ENCODE measurements at regions not wholly inside any gene's neighbourhood (a gene's known extent, or its start where the extent isn't known, plus 50 kb on each side); places are given as distances from the start of the nearest gene placed in this dataset.

DNA sequence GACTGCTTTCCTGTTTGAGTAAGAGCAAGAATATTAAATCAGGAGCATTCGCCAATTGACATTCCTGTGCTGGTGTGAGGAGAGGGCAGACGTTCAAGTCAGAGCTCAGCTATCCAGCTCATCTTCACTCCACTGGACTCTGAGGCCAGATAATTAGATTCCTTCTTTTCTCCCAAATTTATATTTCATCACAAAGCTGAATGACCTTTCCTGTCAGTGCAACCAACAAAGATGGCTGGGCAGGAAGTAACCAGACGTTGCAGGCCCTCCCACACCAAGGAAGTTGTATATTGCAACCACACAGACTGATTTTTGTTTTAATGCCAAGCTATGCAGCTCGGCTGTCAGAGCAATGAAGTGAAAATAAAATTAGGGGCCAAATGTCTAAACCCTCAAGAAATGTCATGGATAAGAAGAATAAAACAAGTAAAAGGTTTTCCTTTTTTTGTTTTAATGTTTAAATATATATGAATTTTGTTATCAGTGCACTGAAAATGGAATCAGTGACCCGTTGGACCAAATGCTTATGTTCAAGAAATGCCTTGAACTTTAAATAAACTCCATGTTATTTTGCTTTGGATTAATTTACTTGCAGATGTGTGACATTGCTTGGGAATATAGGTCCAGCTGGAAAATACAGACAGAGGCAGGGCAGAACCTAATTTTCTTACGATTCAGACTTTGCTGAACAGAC lies 578.9 kb upstream of the FAT1 start:
- no peaks in the 10 kb centered on the region for H3K36me3 ChIP-seq (ENCODE audit: insufficient read depth, low read depth, low read length)
- no peaks in the 10 kb centered on the region for H3K4me1 ChIP-seq (ENCODE audit: insufficient read depth, low read length)
- no peak overlapping the region for H3K27ac ChIP-seq (ENCODE audit: low read length)
- H3K27me3 ChIP-seq (ENCODE audit: insufficient read depth, low read length) = no peaks in the 10 kb centered on the region
- no peaks in the 10 kb centered on the region; the same call in 1 of the 2 replicates for H3K9me3 ChIP-seq (ENCODE audit: insufficient read depth, low read depth, low read length)
- H3K9ac ChIP-seq (ENCODE audit: low read depth, low read length) = no peak overlapping the region
- H3K4me3 ChIP-seq (ENCODE audit: low read length) = no peak overlapping the region

DNA sequence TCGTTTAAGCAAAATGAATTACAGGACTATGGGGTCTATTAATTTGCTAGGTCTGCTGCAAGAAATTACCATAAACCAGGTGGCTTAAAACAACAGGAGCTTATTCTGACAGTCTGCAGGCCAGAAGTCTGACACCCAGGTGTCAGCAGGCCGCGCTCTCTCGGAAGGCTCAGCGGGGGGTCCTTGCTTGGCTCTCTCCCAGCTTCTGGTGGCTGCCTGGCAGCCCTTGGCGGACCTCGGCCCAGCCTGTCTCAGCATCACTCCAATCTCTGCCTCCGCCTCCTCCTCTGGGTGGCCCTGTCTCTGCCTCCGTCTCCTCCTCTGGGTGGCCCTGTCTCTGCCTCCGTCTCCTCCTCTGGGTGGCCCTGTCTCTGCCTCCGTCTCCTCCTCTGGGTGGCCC lies 580.5 kb upstream of the FAT1 start:
- Histone ChIP-seq H3K4me1 (ENCODE audit: insufficient read depth, low read length) (no peaks in the 10 kb centered on the region), H3K9ac (ENCODE audit: low read depth, low read length) (no peak overlapping the region), H3K9me3 (ENCODE audit: insufficient read depth, low read depth, low read length) (no peaks in the 10 kb centered on the region), H3K27ac (ENCODE audit: low read length) (no peak overlapping the region), H3K27me3 (ENCODE audit: insufficient read depth, low read length) (no peaks in the 10 kb centered on the region), H3K4me3 (ENCODE audit: low read length) (no peak overlapping the region), H3K36me3 (ENCODE audit: insufficient read depth, low read depth, low read length) (no peaks in the 10 kb centered on the region)

DNA sequence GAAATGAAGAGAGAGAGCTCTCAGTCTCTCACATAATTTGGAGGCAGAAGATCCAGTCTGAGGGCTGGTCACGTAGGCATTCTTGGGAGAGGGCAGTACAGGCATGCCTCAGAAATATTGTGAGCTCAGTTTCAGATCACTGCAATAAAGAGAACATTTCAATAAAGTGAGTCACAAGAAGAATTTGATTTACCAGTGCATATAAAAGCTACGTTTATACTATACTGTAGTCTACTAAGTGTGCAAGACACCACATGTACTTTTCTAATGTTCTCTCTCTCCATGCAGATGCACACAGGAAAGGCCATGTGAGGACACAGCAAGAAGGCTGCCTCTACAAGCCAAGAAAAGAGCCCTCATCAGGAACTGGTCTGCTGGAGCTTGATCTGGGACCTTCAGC lies 583.5 kb upstream of the FAT1 start:
- no peaks in the 10 kb centered on the region for H3K36me3 ChIP-seq (ENCODE audit: insufficient read depth, low read depth, low read length)
- H3K4me3 ChIP-seq (ENCODE audit: low read length) = no peak overlapping the region
- no peaks in the 10 kb centered on the region for H3K9me3 ChIP-seq (ENCODE audit: insufficient read depth, low read depth, low read length)
- no peak overlapping the region for H3K27ac ChIP-seq (ENCODE audit: low read length)
- no peaks in the 10 kb centered on the region for H3K27me3 ChIP-seq (ENCODE audit: insufficient read depth, low read length)
- no peaks in the 10 kb centered on the region for H3K4me1 ChIP-seq (ENCODE audit: insufficient read depth, low read length)
- no peak overlapping the region for H3K9ac ChIP-seq (ENCODE audit: low read depth, low read length)

DNA sequence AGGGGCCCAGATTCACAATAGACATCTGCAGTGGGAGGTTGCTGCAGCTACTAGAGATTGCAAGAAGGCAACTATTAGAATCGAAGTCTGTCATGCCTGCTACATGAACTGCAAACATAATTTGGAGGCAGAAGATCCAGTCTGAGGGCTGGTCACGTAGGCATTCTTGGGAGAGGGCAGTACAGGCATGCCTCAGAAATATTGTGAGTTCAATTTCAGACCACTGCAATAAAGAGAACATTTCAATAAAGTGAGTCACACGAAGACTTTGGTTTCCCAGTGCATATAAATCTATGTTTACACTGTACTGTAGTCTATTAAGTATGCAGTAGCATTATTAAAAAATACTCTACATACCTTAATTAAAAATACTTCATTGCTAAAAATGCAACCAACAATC lies 585.8 kb upstream of the FAT1 start:
- no peaks in the 10 kb centered on the region for H3K9me3 ChIP-seq (ENCODE audit: insufficient read depth, low read depth, low read length)
- H3K4me1 ChIP-seq (ENCODE audit: insufficient read depth, low read length) = no peaks in the 10 kb centered on the region
- no peak overlapping the region for H3K4me3 ChIP-seq (ENCODE audit: low read length)
- H3K27me3 ChIP-seq (ENCODE audit: insufficient read depth, low read length) = no peaks in the 10 kb centered on the region
- H3K9ac ChIP-seq (ENCODE audit: low read depth, low read length) = no peak overlapping the region
- H3K27ac ChIP-seq (ENCODE audit: low read length) = no peak overlapping the region
- no peaks in the 10 kb centered on the region for H3K36me3 ChIP-seq (ENCODE audit: insufficient read depth, low read depth, low read length)

DNA sequence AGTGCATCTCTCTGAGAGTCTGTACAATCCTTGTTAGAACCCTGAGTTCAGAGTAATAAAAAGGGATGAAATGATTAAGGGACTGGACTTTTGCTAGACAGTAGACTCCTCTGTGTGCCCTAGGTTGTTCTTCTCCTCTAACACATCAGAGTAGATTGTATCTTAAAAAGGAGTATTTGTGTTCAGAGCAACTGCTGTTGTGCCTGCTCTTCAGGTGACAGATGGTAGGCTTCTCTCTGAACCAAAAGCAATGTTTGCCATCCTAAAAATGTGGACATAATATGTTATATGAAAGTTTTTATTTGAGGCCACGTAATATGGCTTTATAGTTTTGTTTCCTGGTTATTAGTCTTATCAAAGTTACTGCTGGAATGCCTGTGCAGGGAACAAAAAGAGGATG lies 588.6 kb upstream of the FAT1 start:
- H3K36me3 ChIP-seq (ENCODE audit: insufficient read depth, low read depth, low read length) = no peaks in the 10 kb centered on the region
- H3K9me3 ChIP-seq (ENCODE audit: insufficient read depth, low read depth, low read length) = no peaks in the 10 kb centered on the region
- no peak overlapping the region for H3K27ac ChIP-seq (ENCODE audit: low read length)
- H3K4me3 ChIP-seq (ENCODE audit: low read length) = no peak overlapping the region
- H3K27me3 ChIP-seq (ENCODE audit: insufficient read depth, low read length) = no peaks in the 10 kb centered on the region
- no peak overlapping the region for H3K9ac ChIP-seq (ENCODE audit: low read depth, low read length)
- H3K4me1 ChIP-seq (ENCODE audit: insufficient read depth, low read length) = no peaks in the 10 kb centered on the region

DNA sequence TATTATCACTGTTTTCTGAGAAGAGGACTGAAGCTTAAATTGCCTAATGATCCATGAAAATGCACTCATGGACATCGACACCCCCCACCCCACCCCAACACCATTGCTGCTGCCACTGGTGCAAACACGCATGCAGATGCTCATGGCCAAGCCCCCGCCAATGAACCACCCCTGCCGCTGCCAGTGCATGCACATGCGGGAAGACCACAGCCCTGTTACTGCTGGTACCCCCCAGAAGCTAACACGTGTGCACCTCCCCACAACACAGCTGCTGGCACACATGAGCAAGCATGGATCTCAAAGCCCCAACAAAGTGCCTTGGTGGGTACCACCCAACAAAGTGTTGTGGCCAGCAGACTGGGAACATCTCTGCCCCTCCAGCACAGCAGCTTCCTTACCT lies 594.1 kb upstream of the FAT1 start:
- Histone ChIP-seq H3K27ac (ENCODE audit: low read length) (no peak overlapping the region), H3K9ac (ENCODE audit: low read depth, low read length) (no peak overlapping the region), H3K9me3 (ENCODE audit: insufficient read depth, low read depth, low read length) (no peaks in the 10 kb centered on the region), H3K4me3 (ENCODE audit: low read length) (no peak overlapping the region), H3K4me1 (ENCODE audit: insufficient read depth, low read length) (no peaks in the 10 kb centered on the region), H3K36me3 (ENCODE audit: insufficient read depth, low read depth, low read length) (no peaks in the 10 kb centered on the region), H3K27me3 (ENCODE audit: insufficient read depth, low read length) (no peaks in the 10 kb centered on the region)

DNA sequence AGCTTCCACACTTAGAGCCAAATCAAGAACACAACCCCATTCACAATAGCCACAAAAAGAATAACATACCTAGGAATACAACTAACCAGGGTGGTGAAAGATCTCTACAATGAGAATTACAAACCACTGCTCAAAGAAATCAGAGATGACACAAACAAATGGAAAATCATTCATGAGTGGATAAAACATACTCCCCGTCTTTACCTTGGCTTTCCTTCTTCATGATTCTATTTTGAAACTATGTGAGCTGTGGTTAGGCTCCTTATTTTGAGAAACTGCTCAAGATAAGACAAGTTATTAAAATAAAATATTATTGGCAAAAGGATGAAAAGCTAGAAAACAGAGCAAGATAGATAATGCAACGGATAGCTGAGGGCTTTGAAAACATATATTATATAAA lies 598.1 kb upstream of the FAT1 start:
- no peaks in the 10 kb centered on the region for H3K27me3 ChIP-seq (ENCODE audit: insufficient read depth, low read length)
- no peak overlapping the region for H3K4me3 ChIP-seq (ENCODE audit: low read length)
- H3K9me3 ChIP-seq (ENCODE audit: insufficient read depth, low read depth, low read length) = no peaks in the 10 kb centered on the region
- H3K9ac ChIP-seq (ENCODE audit: low read depth, low read length) = no peak overlapping the region
- H3K27ac ChIP-seq (ENCODE audit: low read length) = no peak overlapping the region
- H3K4me1 ChIP-seq (ENCODE audit: insufficient read depth, low read length) = no peaks in the 10 kb centered on the region
- no peaks in the 10 kb centered on the region for H3K36me3 ChIP-seq (ENCODE audit: insufficient read depth, low read depth, low read length)

DNA sequence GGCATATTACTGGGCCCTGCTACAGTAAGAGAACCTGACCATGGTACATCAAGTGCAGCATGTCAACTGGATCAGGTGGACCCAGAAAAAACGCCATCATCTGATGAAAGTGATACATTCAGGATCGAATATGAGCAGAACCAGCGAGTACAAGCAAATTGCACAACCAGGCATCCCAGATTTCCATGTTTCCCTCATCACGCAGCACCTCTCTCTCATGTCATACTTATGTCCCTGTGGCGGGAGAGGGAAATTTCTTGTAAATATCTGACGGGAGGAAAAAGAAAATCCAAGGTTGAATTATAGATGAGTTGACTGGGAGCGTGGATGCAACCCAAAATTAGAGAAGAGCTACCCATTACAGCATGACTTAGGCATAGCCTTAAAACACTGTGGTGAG lies 608.5 kb upstream of the FAT1 start:
- Histone ChIP-seq H3K4me3 (ENCODE audit: low read length) (no peak overlapping the region), H3K36me3 (ENCODE audit: insufficient read depth, low read depth, low read length) (no peaks in the 10 kb centered on the region), H3K27ac (ENCODE audit: low read length) (no peak overlapping the region), H3K9ac (ENCODE audit: low read depth, low read length) (no peak overlapping the region), H3K9me3 (ENCODE audit: insufficient read depth, low read depth, low read length) (no peaks in the 10 kb centered on the region), H3K4me1 (ENCODE audit: insufficient read depth, low read length) (no peaks in the 10 kb centered on the region), H3K27me3 (ENCODE audit: insufficient read depth, low read length) (no peaks in the 10 kb centered on the region)

DNA sequence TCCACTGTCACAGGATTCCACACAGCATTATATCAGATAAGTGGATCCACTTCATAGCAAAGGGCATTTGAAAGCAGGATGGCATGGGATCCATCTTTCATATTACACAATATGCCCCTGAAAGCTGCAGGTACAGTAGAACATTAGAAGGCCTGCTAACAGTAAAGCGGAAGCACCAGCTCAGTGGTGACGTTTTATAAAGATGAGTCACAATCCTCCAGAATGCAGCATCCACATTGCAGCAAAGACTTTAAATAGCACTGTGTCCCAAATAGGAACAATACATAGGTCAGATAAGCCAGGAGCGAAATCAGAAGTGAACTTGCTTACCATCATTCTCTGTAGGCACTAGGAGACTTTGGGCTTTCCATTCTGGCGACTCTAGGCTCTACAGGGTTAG lies 609.5 kb upstream of the FAT1 start:
- H3K9me3 ChIP-seq (ENCODE audit: insufficient read depth, low read depth, low read length) = no peaks in the 10 kb centered on the region
- no peaks in the 10 kb centered on the region for H3K27me3 ChIP-seq (ENCODE audit: insufficient read depth, low read length)
- H3K4me1 ChIP-seq (ENCODE audit: insufficient read depth, low read length) = no peaks in the 10 kb centered on the region
- H3K36me3 ChIP-seq (ENCODE audit: insufficient read depth, low read depth, low read length) = no peaks in the 10 kb centered on the region
- H3K27ac ChIP-seq (ENCODE audit: low read length) = no peak overlapping the region
- no peak overlapping the region for H3K9ac ChIP-seq (ENCODE audit: low read depth, low read length)
- no peak overlapping the region for H3K4me3 ChIP-seq (ENCODE audit: low read length)

DNA sequence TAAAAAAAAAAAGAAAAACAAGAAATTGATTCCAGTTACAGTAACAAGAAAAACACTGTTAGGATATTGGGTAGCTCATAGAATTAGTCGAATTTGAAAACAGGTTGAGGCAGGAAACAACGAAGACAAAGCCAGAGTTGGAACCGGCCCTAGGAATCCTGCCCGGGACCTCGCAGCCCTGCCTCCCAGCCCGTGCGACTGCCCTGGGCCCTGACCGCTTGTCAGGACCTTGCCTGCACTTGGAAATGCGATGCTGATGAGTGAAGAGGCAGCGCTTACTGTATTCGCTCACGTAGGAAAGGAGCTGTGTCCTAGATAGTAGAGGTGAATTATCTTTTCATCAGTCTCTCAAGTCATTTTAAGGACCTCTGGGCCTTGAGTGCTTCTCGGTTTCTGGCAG lies 611.7 kb upstream of the FAT1 start:
- Histone ChIP-seq H3K36me3 (ENCODE audit: insufficient read depth, low read depth, low read length) (no peaks in the 10 kb centered on the region), H3K4me3 (ENCODE audit: low read length) (no peak overlapping the region), H3K9me3 (ENCODE audit: insufficient read depth, low read depth, low read length) (no peaks in the 10 kb centered on the region), H3K4me1 (ENCODE audit: insufficient read depth, low read length) (no peaks in the 10 kb centered on the region), H3K27me3 (ENCODE audit: insufficient read depth, low read length) (no peaks in the 10 kb centered on the region), H3K9ac (ENCODE audit: low read depth, low read length) (no peak overlapping the region), H3K27ac (ENCODE audit: low read length) (no peak overlapping the region)

DNA sequence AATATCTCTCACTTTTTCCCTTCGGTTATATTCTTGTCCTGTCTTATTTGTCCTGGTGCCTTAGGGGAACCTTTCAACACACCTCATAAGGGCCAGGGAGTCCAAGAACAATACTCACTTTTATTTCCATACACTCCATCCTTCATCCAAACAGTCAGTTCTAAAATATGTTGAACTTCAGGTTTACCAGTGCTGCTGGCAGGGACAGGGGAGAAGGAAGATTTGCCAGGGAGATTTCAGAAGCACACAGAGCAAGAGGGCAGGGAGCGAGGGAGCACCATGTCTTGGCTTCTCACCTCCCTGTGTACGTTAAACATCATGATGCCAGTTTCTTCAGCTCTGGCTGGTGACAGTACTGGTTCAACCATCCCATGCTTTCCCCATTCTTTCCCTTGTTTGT lies 631.1 kb upstream of the FAT1 start:
- no peaks in the 10 kb centered on the region for H3K36me3 ChIP-seq (ENCODE audit: insufficient read depth, low read depth, low read length)

DNA sequence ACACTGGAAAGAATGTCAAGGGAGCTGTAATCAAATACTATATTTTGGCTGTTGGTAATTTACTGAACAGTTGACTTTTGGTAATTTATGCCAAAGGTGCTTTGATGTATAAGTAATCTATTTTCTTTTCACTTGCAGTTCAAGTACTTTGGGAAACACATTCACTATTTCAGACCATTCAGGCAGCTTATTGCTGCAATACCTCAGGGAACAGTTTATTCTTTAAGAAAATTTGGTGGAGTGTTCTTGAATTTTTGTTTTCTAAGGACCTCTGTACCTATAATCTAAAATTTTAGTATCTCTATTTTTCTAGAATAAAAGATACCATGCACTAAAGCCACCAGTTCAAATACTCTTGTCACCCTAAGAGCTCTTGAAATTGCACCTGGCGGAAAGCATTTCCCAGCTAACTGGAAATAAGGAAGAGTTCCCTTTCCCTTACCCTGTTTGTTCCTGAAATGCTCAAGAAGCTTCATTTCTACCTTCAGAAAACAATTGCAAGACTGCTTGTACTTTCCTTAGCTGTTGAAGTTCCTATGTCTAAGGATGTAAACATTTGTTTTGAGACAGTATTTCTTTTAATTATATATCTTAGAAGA lies 633.5 kb upstream of the FAT1 start:
- Histone ChIP-seq H3K36me3 (ENCODE audit: insufficient read depth, low read depth, low read length) (no peaks in the 10 kb centered on the region), H3K4me3 (ENCODE audit: low read length) (no peak overlapping the region), H3K4me1 (ENCODE audit: insufficient read depth, low read length) (no peaks in the 10 kb centered on the region), H3K27me3 (ENCODE audit: insufficient read depth, low read length) (no peaks in the 10 kb centered on the region), H3K9ac (ENCODE audit: low read depth, low read length) (no peak overlapping the region), H3K27ac (ENCODE audit: low read length) (no peak overlapping the region), H3K9me3 (ENCODE audit: insufficient read depth, low read depth, low read length) (no peaks in the 10 kb centered on the region)

More for the DNA sequence above, 631.1 kb upstream of the FAT1 start:
- H3K4me1 ChIP-seq (ENCODE audit: insufficient read depth, low read length) = no peaks in the 10 kb centered on the region
- no peak overlapping the region for H3K9ac ChIP-seq (ENCODE audit: low read depth, low read length)
- no peak overlapping the region for H3K27ac ChIP-seq (ENCODE audit: low read length)
- H3K27me3 ChIP-seq (ENCODE audit: insufficient read depth, low read length) = no peaks in the 10 kb centered on the region
- no peaks in the 10 kb centered on the region for H3K9me3 ChIP-seq (ENCODE audit: insufficient read depth, low read depth, low read length)
- no peak overlapping the region for H3K4me3 ChIP-seq (ENCODE audit: low read length)

All from iPS-20b (cell line).